HepG2 (cell line): ENCODE measurements at regions not wholly inside any gene's neighbourhood (a gene's known extent, or its start where the extent isn't known, plus 50 kb on each side); places are given as distances from the start of the nearest gene placed in this dataset.

Source experiments
- CHD2 ChIP-seq: IDR thresholded peaks from 2 replicates; pipeline ENCODE4 v1.6.1; 2011; ENCODE audit warnings: low read depth, low read length, improper control_type of control experiment
- GLI4 ChIP-seq: sonication (generic); formaldehyde crosslinking; IDR thresholded peaks from 2 replicates; pipeline ENCODE4 v1.5.1; 2020; ENCODE audit warnings: missing genetic modification reagents, mild to moderate bottlenecking, moderate library complexity, borderline replicate concordance
- MYNN ChIP-seq: sonication (generic); formaldehyde crosslinking; IDR thresholded peaks from 2 replicates; pipeline ENCODE4 v1.4.0; 2020; ENCODE audit warnings: mild to moderate bottlenecking, low read depth, missing genetic modification reagents
- NBN ChIP-seq: fragments of 450-650 bp; conservative IDR thresholded peaks from 2 replicates; pipeline ENCODE4 v1.6.1; 2017
- SIN3B ChIP-seq: fragments of 150-350 bp; IDR thresholded peaks from 2 replicates; pipeline ENCODE4 v1.6.1; 2014; ENCODE audit warnings: low read length
- ZNF547 ChIP-seq: sonication (generic); formaldehyde crosslinking; IDR thresholded peaks from 2 replicates; pipeline ENCODE4 v1.5.1; 2020; ENCODE audit warnings: mild to moderate bottlenecking, missing genetic modification reagents

DNA sequence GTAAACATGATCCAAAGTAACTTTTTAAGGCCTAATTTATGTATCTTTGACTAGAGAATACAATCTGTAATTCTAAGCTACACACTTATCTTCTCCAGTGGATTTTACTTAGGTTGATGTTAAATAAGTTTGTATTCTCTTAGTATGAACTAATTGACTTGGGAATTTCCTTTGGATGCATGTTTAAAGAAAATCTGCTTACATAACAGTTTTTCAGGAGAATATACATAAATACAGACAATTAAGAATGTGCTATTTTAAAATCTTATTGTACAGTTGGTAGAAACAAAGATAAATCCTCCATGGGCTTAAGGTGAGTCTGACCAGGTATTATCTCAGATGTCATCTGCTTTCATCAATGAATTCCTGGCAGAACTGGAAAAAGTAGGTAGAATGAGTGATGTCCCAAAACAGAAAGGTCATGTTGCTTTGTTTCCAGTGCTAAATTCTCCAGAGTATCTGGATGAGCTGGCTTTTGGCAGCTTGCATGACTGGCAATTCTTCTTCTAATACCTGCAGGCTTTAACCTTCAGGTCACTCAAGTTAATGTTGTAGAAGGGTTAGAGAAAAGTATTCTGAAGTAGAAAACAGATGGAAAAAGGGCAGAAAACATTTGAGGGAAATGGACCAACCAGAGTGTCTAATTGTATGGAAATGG is 150.6 kb downstream of the MACIR start:
- no peak for TF ChIP-seq CHD2
- TF ChIP-seq MYNN (CRISPR knock-in tag), result no peak
- TF ChIP-seq SIN3B, result no peak
- TF ChIP-seq NBN, result no peak
- no peak for TF ChIP-seq ZNF547 (CRISPR knock-in tag)
- no peak for TF ChIP-seq GLI4 (CRISPR knock-in tag)
